ENCODE measurements at regions not wholly inside any gene's neighbourhood (a gene's known extent, or its start where the extent isn't known, plus 50 kb on each side); places are given as distances from the start of the nearest gene placed in this dataset.

DNA sequence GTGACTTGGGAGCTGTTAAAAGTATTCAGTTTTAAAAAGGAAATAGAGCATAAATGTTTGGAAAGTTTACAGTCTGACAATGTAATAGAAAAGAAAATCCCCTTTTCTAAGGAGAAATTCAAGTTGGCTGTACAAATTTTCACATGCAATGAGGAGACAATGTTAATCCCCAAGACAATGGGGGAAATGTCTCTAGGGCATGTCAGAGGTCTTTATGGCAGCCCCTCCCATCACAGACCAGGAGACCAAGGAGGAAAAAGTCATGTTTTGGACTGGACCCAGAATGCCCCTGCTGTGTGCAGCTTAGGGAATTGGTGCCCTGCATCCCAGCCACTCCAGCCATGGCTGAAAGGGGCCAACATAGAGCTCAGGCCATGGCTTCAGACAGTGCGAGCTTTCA lies 831.1 kb upstream of the ADGRL3 start:
- TF ChIP-seq, protein P1, sequence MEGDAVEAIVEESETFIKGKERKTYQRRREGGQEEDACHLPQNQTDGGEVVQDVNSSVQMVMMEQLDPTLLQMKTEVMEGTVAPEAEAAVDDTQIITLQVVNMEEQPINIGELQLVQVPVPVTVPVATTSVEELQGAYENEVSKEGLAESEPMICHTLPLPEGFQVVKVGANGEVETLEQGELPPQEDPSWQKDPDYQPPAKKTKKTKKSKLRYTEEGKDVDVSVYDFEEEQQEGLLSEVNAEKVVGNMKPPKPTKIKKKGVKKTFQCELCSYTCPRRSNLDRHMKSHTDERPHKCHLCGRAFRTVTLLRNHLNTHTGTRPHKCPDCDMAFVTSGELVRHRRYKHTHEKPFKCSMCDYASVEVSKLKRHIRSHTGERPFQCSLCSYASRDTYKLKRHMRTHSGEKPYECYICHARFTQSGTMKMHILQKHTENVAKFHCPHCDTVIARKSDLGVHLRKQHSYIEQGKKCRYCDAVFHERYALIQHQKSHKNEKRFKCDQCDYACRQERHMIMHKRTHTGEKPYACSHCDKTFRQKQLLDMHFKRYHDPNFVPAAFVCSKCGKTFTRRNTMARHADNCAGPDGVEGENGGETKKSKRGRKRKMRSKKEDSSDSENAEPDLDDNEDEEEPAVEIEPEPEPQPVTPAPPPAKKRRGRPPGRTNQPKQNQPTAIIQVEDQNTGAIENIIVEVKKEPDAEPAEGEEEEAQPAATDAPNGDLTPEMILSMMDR (IDR thresholded peaks at IDR 0.05): no peak
- no peak for TF ChIP-seq POLR2A (IDR thresholded peaks at IDR 0.05)

All from testis (tissue), 2 donors.